Stomach smooth muscle (tissue), 2 donors: ENCODE measurements at regions not wholly inside any gene's neighbourhood (a gene's known extent, or its start where the extent isn't known, plus 50 kb on each side); places are given as distances from the start of the nearest gene placed in this dataset.

Source experiments
- H3K27ac ChIP-seq: one replicate; pipeline ENCODE4 v1.7.0; 2013; ENCODE audit warnings: mild to moderate bottlenecking, low read length, inconsistent platforms
- H3K27me3 ChIP-seq, 2 donors: one replicate each; pipeline ENCODE4 v1.7.0; 2013; ENCODE audit warnings: low read length in 2 of 2; ENCODE audit not compliant: insufficient read depth in 2 of 2, control insufficient read depth in 1 of 2
- H3K36me3 ChIP-seq, 2 donors: one replicate each; pipeline ENCODE4 v1.7.0; 2013; ENCODE audit warnings: low read length in 2 of 2; ENCODE audit not compliant: control insufficient read depth in 2 of 2, insufficient read depth in 2 of 2
- H3K4me1 ChIP-seq: one replicate; pipeline ENCODE4 v1.7.0; 2013; ENCODE audit warnings: low read length; ENCODE audit not compliant: control insufficient read depth, insufficient read depth
- H3K4me3 ChIP-seq, 2 donors: one replicate each; pipeline ENCODE4 v1.7.0; 2013; ENCODE audit warnings: low read length in 2 of 2
- H3K9ac ChIP-seq, 2 donors: one replicate each; pipeline ENCODE4 v1.7.0; 2013; ENCODE audit warnings: low read length in 2 of 2, mild to moderate bottlenecking in 1 of 2
- H3K9me3 ChIP-seq, 2 donors: one replicate each; pipeline ENCODE4 v1.7.0; 2013; ENCODE audit warnings: low read length in 2 of 2; ENCODE audit not compliant: control insufficient read depth in 2 of 2
- donor health status: healthy.
- donor health status: Pancreatic carcinoma.

GRCh38 chr5:35324201-35324600, 93.9 kb upstream of the PRLR start:
- Histone ChIP-seq H3K9me3 (no peaks in the 10 kb centered on the region), H3K9ac (no peak overlapping the region), H3K36me3 (no peaks in the 10 kb centered on the region), H3K4me1 (no peaks in the 10 kb centered on the region), H3K27ac (no peak overlapping the region), H3K4me3 (no peak overlapping the region), H3K27me3 (no peaks in the 10 kb centered on the region)

DNA sequence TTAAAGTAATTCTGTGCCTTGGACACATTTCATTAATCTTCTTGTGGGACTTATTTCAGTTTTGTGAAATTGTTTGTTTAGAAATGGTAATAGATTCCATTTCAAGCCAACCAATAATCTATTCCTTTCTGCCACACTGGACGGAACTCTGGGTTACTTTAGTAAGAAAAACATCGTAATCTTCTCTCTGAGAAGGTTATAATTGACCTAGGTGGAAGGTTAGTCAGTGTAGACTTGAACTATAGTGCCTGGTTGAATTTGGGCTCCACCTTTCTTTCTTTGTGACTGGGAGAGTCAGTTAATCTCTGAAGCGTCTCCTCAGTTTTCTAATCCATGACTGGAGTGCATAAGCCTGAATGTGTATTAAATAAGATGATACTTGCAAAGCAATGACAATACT, 89.7 kb upstream of the PRLR start:
- H3K9me3 ChIP-seq, result no peaks in the 10 kb centered on the region
- no peak overlapping the region for H3K9ac ChIP-seq
- no peak overlapping the region for H3K27ac ChIP-seq
- no peaks in the 10 kb centered on the region for H3K27me3 ChIP-seq
- H3K36me3 ChIP-seq, result no peaks in the 10 kb centered on the region
- no peaks in the 10 kb centered on the region for H3K4me1 ChIP-seq
- no peak overlapping the region for H3K4me3 ChIP-seq

- Histone ChIP-seq H3K9ac (no peak overlapping the region), H3K4me3 (no peak overlapping the region), H3K27ac (no peak overlapping the region), H3K27me3 (no peaks in the 10 kb centered on the region), H3K9me3 (no peaks in the 10 kb centered on the region), H3K4me1 (no peaks in the 10 kb centered on the region), H3K36me3 (no peaks in the 10 kb centered on the region)
Observed at GRCh38 chr5:35319333-35320002, 89.2 kb upstream of the PRLR start.

- Histone ChIP-seq H3K36me3 (no peaks in the 10 kb centered on the region), H3K4me1 (no peaks in the 10 kb centered on the region), H3K9ac (no peak overlapping the region), H3K4me3 (no peak overlapping the region), H3K27ac (no peak overlapping the region), H3K27me3 (no peaks in the 10 kb centered on the region), H3K9me3 (no peaks in the 10 kb centered on the region)
Observed at GRCh38 chr5:35317586-35317985, 87.3 kb upstream of the PRLR start.

DNA sequence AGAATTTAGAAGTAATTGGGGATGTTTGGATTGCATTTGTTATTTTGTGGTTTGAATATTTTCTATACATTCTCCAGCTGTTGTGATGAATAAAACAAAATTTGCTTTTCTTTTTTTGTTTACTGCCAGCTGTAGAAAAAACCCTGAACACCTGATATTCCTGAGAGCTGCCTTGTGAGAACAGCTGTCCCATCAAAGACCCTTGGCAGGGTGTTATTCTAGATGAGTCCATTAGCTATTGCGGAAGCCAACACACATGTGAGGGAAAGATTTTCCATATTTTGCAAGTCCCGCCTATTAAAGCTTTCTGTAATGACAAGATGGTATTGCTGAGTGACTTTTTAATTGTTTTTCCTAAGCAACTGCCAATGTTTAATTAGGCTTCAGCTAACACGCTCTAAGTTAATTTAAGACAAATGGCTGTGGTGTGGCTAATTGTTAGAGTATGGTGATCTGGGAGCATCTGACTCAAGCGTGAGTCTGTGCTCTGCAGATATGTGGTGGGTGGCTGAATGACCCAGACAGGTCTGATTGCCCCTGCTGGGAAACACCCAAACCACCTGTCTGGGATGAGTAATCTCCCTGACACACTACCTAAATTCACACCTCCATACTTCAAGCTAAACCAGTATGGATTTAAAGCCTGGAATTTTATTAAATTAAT, 86.5 kb upstream of the PRLR start:
- Histone ChIP-seq H3K9ac (no peak overlapping the region), H3K4me1 (no peaks in the 10 kb centered on the region), H3K4me3 (no peak overlapping the region)

GRCh38 chr5:35313291-35313690, 83.0 kb upstream of the PRLR start:
- H3K9ac ChIP-seq, result no peak overlapping the region
- no peaks in the 10 kb centered on the region for H3K4me1 ChIP-seq
- no peaks in the 10 kb centered on the region for H3K9me3 ChIP-seq
- H3K4me3 ChIP-seq, result no peak overlapping the region
- no peaks in the 10 kb centered on the region for H3K36me3 ChIP-seq
- no peak overlapping the region for H3K27ac ChIP-seq
- H3K27me3 ChIP-seq, result no peaks in the 10 kb centered on the region

More for the DNA sequence above, 86.5 kb upstream of the PRLR start:
- no peak overlapping the region for H3K27ac ChIP-seq
- H3K36me3 ChIP-seq, result no peaks in the 10 kb centered on the region
- no peaks in the 10 kb centered on the region for H3K27me3 ChIP-seq
- H3K9me3 ChIP-seq, result no peaks in the 10 kb centered on the region

DNA sequence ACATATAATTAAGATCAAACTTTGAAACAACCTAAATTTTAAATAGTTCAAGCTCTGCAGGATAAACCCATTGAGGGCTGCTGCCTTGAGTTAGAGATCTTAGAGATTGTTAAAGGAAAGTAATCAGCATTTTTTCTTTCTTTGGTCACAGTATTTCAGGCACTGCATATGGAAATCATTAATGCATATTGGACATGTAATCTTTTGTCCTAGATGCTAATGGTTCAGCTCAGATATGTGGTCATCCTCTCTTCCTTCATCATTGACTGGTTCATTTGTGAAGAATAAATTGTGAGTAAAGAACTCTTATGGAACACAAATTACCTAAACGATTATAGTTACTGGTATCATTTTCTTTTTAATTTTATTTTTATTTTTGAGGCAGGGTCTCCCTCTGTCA, 82.0 kb upstream of the PRLR start:
- Histone ChIP-seq H3K9me3 (no peaks in the 10 kb centered on the region), H3K4me3 (no peak overlapping the region), H3K27me3 (no peaks in the 10 kb centered on the region), H3K36me3 (no peaks in the 10 kb centered on the region), H3K4me1 (no peaks in the 10 kb centered on the region), H3K27ac (no peak overlapping the region), H3K9ac (no peak overlapping the region)

- Histone ChIP-seq H3K9me3 (no peaks in the 10 kb centered on the region), H3K4me3 (no peak overlapping the region), H3K27me3 (no peaks in the 10 kb centered on the region), H3K9ac (no peak overlapping the region), H3K4me1 (no peaks in the 10 kb centered on the region), H3K36me3 (no peaks in the 10 kb centered on the region), H3K27ac (no peak overlapping the region)
Observed at GRCh38 chr5:35309365-35310130, 79.3 kb upstream of the PRLR start.

- no peaks in the 10 kb centered on the region for H3K9me3 ChIP-seq
- H3K4me1 ChIP-seq, result no peaks in the 10 kb centered on the region
- no peak overlapping the region for H3K4me3 ChIP-seq
- H3K27ac ChIP-seq, result no peak overlapping the region
- H3K36me3 ChIP-seq, result no peaks in the 10 kb centered on the region
- H3K9ac ChIP-seq, result no peak overlapping the region
- H3K27me3 ChIP-seq, result no peaks in the 10 kb centered on the region
Observed at GRCh38 chr5:35308421-35308820, 78.1 kb upstream of the PRLR start.

GRCh38 chr5:35306716-35307365, 76.6 kb upstream of the PRLR start:
- Histone ChIP-seq H3K4me3 (no peak overlapping the region), H3K27ac (no peak overlapping the region), H3K9ac (no peak overlapping the region), H3K9me3 (no peaks in the 10 kb centered on the region), H3K36me3 (no peaks in the 10 kb centered on the region), H3K27me3 (no peaks in the 10 kb centered on the region), H3K4me1 (no peaks in the 10 kb centered on the region)
